Calu3 (cell line): ENCODE measurements at regions not wholly inside any gene's neighbourhood (a gene's known extent, or its start where the extent isn't known, plus 50 kb on each side); places are given as distances from the start of the nearest gene placed in this dataset.

Experiments used
- BruUV-seq: library from RNA; stranded (reverse); fragments of 400-500 nt; replicated peaks from 2 replicates; lab custom pipeline; 2021; lab: Mats Ljungman, UMichigan
- CTCF ChIA-PET: fragments of 300-600 bp; sonication (Branson Sonifier 250); formaldehyde crosslinking; loops from one replicate; lab custom pipeline; 2022; ENCODE audit warnings: antibody characterized with exemption; lab: Charles Lee
- DNase-seq: peaks from one replicate; pipeline ENCODE4 v3.0.0; 2022
- H3K27ac Mint-ChIP-seq: one replicate; pipeline ENCODE4 v1.8.0; 2022; ENCODE audit warnings: mixed read lengths; ENCODE audit not compliant: unreplicated experiment
- H3K27me3 Mint-ChIP-seq: one replicate; pipeline ENCODE4 v1.8.0; 2022; ENCODE audit warnings: mixed read lengths; ENCODE audit not compliant: unreplicated experiment
- H3K36me3 Mint-ChIP-seq: one replicate; pipeline ENCODE4 v1.8.0; 2022; ENCODE audit warnings: mild to moderate bottlenecking, moderate library complexity, mixed read lengths; ENCODE audit not compliant: insufficient read depth, unreplicated experiment
- H3K4me1 Mint-ChIP-seq: one replicate; pipeline ENCODE4 v1.8.0; 2022; ENCODE audit warnings: mild to moderate bottlenecking, low read depth, mixed read lengths; ENCODE audit not compliant: unreplicated experiment
- H3K4me3 Mint-ChIP-seq: one replicate; pipeline ENCODE4 v1.8.0; 2022; ENCODE audit warnings: mild to moderate bottlenecking, low read depth, moderate library complexity, mixed read lengths; ENCODE audit not compliant: unreplicated experiment
- H3K9me3 Mint-ChIP-seq: one replicate; pipeline ENCODE4 v1.8.0; 2022; ENCODE audit warnings: low read depth, mixed read lengths; ENCODE audit not compliant: unreplicated experiment
- CTCF ChIP-seq: fragments of 200-600 bp; IDR thresholded peaks from one replicate; pipeline ENCODE4 v1.8.0; 2022; ENCODE audit warnings: antibody characterized with exemption; ENCODE audit not compliant: unreplicated experiment
- intact Hi-C: fragments of 100-400 bp; cut with micrococcal nuclease; formaldehyde crosslinking; loops from one replicate; pipeline ENCODE4 v1.10.0; 2022; ENCODE audit not compliant: unreplicated experiment

GRCh38 chrX:137401092-137401491 is 164.8 kb upstream of the ZIC3 start:
- intact Hi-C loops = no loop called here
- H3K27me3 Mint-ChIP-seq = no peaks in the 10 kb centered on the region
- no TSS peak for BruUV-seq
- no peaks in the 10 kb centered on the region for H3K36me3 Mint-ChIP-seq
- DNase-seq = no peak
- no peak overlapping the region for H3K4me3 Mint-ChIP-seq
- peaks cover 19% of the 10 kb centered on the region for H3K9me3 Mint-ChIP-seq
- no peaks in the 10 kb centered on the region for H3K4me1 Mint-ChIP-seq
- H3K27ac Mint-ChIP-seq = no peak overlapping the region
- CTCF ChIA-PET = no interaction called here
- TF ChIP-seq CTCF = no peak

GRCh38 chrX:137387646-137388045 is 178.3 kb upstream of the ZIC3 start:
- BruUV-seq = no TSS peak

GRCh38 chrX:137366018-137366633 is 199.8 kb upstream of the ZIC3 start:
- Mint-ChIP-seq H3K9me3 (peaks cover 13% of the 10 kb centered on the region), H3K27me3 (no peaks in the 10 kb centered on the region), H3K36me3 (no peaks in the 10 kb centered on the region), H3K27ac (no peak overlapping the region), H3K4me1 (no peaks in the 10 kb centered on the region), H3K4me3 (no peak overlapping the region)
- CTCF ChIA-PET = no interaction called here
- TF ChIP-seq CTCF = no peak
- intact Hi-C loops = no loop called here
- no TSS peak for BruUV-seq
- DNase-seq = no peak

More at GRCh38 chrX:137387646-137388045, 178.3 kb upstream of the ZIC3 start:
- intact Hi-C loops = no loop called here
- TF ChIP-seq CTCF = no peak
- CTCF ChIA-PET = no interaction called here
- Mint-ChIP-seq H3K4me3 (no peak overlapping the region), H3K36me3 (no peaks in the 10 kb centered on the region), H3K27ac (no peak overlapping the region), H3K4me1 (no peaks in the 10 kb centered on the region), H3K9me3 (peaks cover 4% of the 10 kb centered on the region), H3K27me3 (no peaks in the 10 kb centered on the region)
- DNase-seq = no peak

- no peak for DNase-seq
- H3K9me3 Mint-ChIP-seq = peaks cover 9% of the 10 kb centered on the region
- H3K27me3 Mint-ChIP-seq = no peaks in the 10 kb centered on the region
- H3K4me3 Mint-ChIP-seq = no peak overlapping the region
- no peak for TF ChIP-seq CTCF
- CTCF ChIA-PET = no interaction called here
- no peaks in the 10 kb centered on the region for H3K36me3 Mint-ChIP-seq
- H3K4me1 Mint-ChIP-seq = no peaks in the 10 kb centered on the region
- no peak overlapping the region for H3K27ac Mint-ChIP-seq
- intact Hi-C loops = no loop called here
- no TSS peak for BruUV-seq
Measured at GRCh38 chrX:137363559-137363958, 202.4 kb upstream of the ZIC3 start.
